ENCODE measurements at regions not wholly inside any gene's neighbourhood (a gene's known extent, or its start where the extent isn't known, plus 50 kb on each side); places are given as distances from the start of the nearest gene placed in this dataset.

GRCh38 chr4:59536428-59536827, 1663.7 kb upstream of the ADGRL3 start:
- TF ChIP-seq, protein P1, sequence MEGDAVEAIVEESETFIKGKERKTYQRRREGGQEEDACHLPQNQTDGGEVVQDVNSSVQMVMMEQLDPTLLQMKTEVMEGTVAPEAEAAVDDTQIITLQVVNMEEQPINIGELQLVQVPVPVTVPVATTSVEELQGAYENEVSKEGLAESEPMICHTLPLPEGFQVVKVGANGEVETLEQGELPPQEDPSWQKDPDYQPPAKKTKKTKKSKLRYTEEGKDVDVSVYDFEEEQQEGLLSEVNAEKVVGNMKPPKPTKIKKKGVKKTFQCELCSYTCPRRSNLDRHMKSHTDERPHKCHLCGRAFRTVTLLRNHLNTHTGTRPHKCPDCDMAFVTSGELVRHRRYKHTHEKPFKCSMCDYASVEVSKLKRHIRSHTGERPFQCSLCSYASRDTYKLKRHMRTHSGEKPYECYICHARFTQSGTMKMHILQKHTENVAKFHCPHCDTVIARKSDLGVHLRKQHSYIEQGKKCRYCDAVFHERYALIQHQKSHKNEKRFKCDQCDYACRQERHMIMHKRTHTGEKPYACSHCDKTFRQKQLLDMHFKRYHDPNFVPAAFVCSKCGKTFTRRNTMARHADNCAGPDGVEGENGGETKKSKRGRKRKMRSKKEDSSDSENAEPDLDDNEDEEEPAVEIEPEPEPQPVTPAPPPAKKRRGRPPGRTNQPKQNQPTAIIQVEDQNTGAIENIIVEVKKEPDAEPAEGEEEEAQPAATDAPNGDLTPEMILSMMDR (IDR thresholded peaks at IDR 0.05; ENCODE audit: poor library complexity): no peak
- no peak for TF ChIP-seq EZH2 (IDR thresholded peaks at IDR 0.05; ENCODE audit: borderline replicate concordance)

All from hepatocyte (in vitro differentiated cells).